HL-60 (cell line): ENCODE measurements at regions not wholly inside any gene's neighbourhood (a gene's known extent, or its start where the extent isn't known, plus 50 kb on each side); places are given as distances from the start of the nearest gene placed in this dataset.

Source experiments
- GABPA ChIP-seq: IDR thresholded peaks from 2 replicates; pipeline ENCODE4 v1.6.1; 2012; ENCODE audit warnings: low read depth
- POLR2AphosphoS5 ChIP-seq: IDR thresholded peaks from 2 replicates; pipeline ENCODE4 v1.6.1; 2012; ENCODE audit warnings: low read depth
- SPI1 ChIP-seq: IDR thresholded peaks from 2 replicates; pipeline ENCODE4 v1.6.1; 2012; ENCODE audit warnings: low read depth, mild to moderate bottlenecking, borderline replicate concordance
- TF ChIP-seq, protein P1 (sequence below): IDR thresholded peaks from one replicate; pipeline ENCODE4 v1.5.1; 2011; ENCODE audit warnings: low read length, control low read depth, inconsistent platforms; ENCODE audit not compliant: insufficient read depth
- TF ChIP-seq, protein P2 (sequence below): IDR thresholded peaks from 2 replicates; pipeline ENCODE4 v1.6.1; 2012; ENCODE audit warnings: low read depth; ENCODE audit not compliant: insufficient replicate concordance

DNA sequence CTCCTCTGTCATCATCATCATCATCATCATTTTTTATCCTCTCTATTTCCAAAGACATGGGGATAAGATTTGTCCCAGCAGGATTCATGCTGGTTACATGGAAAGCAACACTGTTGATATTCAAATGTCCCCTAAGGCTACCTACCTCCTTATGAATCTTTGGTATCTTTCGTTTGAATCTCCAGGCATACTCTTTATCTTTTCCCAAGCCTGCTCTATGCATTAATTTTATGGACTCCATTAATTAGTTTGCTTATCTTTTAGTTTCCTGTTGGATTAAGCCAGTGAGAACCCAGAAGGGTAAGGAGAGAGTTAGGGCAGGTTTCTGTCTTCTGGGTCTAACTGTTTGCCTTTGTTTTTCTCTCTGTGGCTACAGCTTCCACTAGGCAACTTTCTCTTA is 129.6 kb upstream of the GOT2 start:
- no peak for TF ChIP-seq POLR2AphosphoS5
- TF ChIP-seq, protein P1, sequence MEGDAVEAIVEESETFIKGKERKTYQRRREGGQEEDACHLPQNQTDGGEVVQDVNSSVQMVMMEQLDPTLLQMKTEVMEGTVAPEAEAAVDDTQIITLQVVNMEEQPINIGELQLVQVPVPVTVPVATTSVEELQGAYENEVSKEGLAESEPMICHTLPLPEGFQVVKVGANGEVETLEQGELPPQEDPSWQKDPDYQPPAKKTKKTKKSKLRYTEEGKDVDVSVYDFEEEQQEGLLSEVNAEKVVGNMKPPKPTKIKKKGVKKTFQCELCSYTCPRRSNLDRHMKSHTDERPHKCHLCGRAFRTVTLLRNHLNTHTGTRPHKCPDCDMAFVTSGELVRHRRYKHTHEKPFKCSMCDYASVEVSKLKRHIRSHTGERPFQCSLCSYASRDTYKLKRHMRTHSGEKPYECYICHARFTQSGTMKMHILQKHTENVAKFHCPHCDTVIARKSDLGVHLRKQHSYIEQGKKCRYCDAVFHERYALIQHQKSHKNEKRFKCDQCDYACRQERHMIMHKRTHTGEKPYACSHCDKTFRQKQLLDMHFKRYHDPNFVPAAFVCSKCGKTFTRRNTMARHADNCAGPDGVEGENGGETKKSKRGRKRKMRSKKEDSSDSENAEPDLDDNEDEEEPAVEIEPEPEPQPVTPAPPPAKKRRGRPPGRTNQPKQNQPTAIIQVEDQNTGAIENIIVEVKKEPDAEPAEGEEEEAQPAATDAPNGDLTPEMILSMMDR = no peak
- TF ChIP-seq, protein P2, sequence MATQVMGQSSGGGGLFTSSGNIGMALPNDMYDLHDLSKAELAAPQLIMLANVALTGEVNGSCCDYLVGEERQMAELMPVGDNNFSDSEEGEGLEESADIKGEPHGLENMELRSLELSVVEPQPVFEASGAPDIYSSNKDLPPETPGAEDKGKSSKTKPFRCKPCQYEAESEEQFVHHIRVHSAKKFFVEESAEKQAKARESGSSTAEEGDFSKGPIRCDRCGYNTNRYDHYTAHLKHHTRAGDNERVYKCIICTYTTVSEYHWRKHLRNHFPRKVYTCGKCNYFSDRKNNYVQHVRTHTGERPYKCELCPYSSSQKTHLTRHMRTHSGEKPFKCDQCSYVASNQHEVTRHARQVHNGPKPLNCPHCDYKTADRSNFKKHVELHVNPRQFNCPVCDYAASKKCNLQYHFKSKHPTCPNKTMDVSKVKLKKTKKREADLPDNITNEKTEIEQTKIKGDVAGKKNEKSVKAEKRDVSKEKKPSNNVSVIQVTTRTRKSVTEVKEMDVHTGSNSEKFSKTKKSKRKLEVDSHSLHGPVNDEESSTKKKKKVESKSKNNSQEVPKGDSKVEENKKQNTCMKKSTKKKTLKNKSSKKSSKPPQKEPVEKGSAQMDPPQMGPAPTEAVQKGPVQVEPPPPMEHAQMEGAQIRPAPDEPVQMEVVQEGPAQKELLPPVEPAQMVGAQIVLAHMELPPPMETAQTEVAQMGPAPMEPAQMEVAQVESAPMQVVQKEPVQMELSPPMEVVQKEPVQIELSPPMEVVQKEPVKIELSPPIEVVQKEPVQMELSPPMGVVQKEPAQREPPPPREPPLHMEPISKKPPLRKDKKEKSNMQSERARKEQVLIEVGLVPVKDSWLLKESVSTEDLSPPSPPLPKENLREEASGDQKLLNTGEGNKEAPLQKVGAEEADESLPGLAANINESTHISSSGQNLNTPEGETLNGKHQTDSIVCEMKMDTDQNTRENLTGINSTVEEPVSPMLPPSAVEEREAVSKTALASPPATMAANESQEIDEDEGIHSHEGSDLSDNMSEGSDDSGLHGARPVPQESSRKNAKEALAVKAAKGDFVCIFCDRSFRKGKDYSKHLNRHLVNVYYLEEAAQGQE = no peak
- TF ChIP-seq GABPA = no peak
- TF ChIP-seq SPI1 = no peak
